ENCODE measurements at regions not wholly inside any gene's neighbourhood (a gene's known extent, or its start where the extent isn't known, plus 50 kb on each side); places are given as distances from the start of the nearest gene placed in this dataset.

GRCh38 chr18:60556326-60556725, 183.8 kb upstream of the MC4R start:
- Histone ChIP-seq H3K27me3 (no peaks in the 10 kb centered on the region), H3K27ac (no peak overlapping the region), H3K4me3 (replicated peaks in 1 of 3) (no peak overlapping the region), H3K36me3 (no peaks in the 10 kb centered on the region), H3K4me1 (no peaks in the 10 kb centered on the region), H3K9me3 (no peaks in the 10 kb centered on the region)
- intact Hi-C loops (cut with DNase I) = no loop called here
- DNase-seq = no peak
- 91% methylated on average over 1 of the region's 1 CpG; no CpG with 5 or more reads in 1 of the 2 donors for WGBS, 2 donors
- TF ChIP-seq POLR2A (IDR thresholded peaks at IDR 0.05) (no peak), CTCF (IDR thresholded peaks at IDR 0.05) (no peak)

- Histone ChIP-seq H3K36me3 (no peaks in the 10 kb centered on the region), H3K27ac (no peak overlapping the region), H3K4me3 (replicated peaks in 1 of 3) (no peak overlapping the region), H3K27me3 (no peaks in the 10 kb centered on the region), H3K9me3 (no peaks in the 10 kb centered on the region), H3K4me1 (no peaks in the 10 kb centered on the region)
- no peak for TF ChIP-seq POLR2A (IDR thresholded peaks at IDR 0.05)
- no peak for TF ChIP-seq CTCF (IDR thresholded peaks at IDR 0.05)
- 33 to 68% methylated on average over 2 of the region's 2 CpGs for WGBS, 2 donors
- no peak for DNase-seq
- intact Hi-C loops (cut with DNase I) = no loop called here
These were observed 187.5 kb upstream of the MC4R start for GRCh38 chr18:60560071-60560470.

GRCh38 chr18:60563082-60563481, 190.5 kb upstream of the MC4R start:
- TF ChIP-seq CTCF (IDR thresholded peaks at IDR 0.05) (no peak), POLR2A (IDR thresholded peaks at IDR 0.05) (no peak)
- Histone ChIP-seq H3K27ac (no peak overlapping the region), H3K4me1 (no peaks in the 10 kb centered on the region), H3K36me3 (no peaks in the 10 kb centered on the region), H3K9me3 (no peaks in the 10 kb centered on the region), H3K27me3 (no peaks in the 10 kb centered on the region), H3K4me3 (replicated peaks in 1 of 3) (no peak overlapping the region)
- intact Hi-C loops (cut with DNase I) = no loop called here
- WGBS, 2 donors = 85 to 97% methylated on average over 3 of the region's 3 CpGs
- DNase-seq = no peak

- WGBS, 2 donors = 65 to 81% methylated on average over 3 of the region's 3 CpGs
- TF ChIP-seq CTCF (IDR thresholded peaks at IDR 0.05) = no peak
- TF ChIP-seq POLR2A (IDR thresholded peaks at IDR 0.05) = no peak
- Histone ChIP-seq H3K9me3 (no peaks in the 10 kb centered on the region), H3K27me3 (no peaks in the 10 kb centered on the region), H3K4me1 (no peaks in the 10 kb centered on the region), H3K36me3 (no peaks in the 10 kb centered on the region), H3K4me3 (replicated peaks in 1 of 3) (no peak overlapping the region), H3K27ac (no peak overlapping the region)
- DNase-seq = no peak
- intact Hi-C loops (cut with DNase I) = no loop called here
These were observed 195.6 kb upstream of the MC4R start for GRCh38 chr18:60568220-60568619.

GRCh38 chr18:60570172-60570571, 197.6 kb upstream of the MC4R start:
- Histone ChIP-seq H3K36me3 (no peaks in the 10 kb centered on the region), H3K4me3 (replicated peaks in 1 of 3) (no peak overlapping the region), H3K9me3 (no peaks in the 10 kb centered on the region), H3K4me1 (no peaks in the 10 kb centered on the region), H3K27ac (no peak overlapping the region), H3K27me3 (no peaks in the 10 kb centered on the region)
- intact Hi-C loops (cut with DNase I) = no loop called here
- no peak for DNase-seq
- WGBS, 2 donors = 97 to 100% methylated on average over 1 of the region's 1 CpG
- TF ChIP-seq CTCF (IDR thresholded peaks at IDR 0.05) (no peak), POLR2A (IDR thresholded peaks at IDR 0.05) (no peak)
